ENCODE measurements at regions not wholly inside any gene's neighbourhood (a gene's known extent, or its start where the extent isn't known, plus 50 kb on each side); places are given as distances from the start of the nearest gene placed in this dataset.

DNA sequence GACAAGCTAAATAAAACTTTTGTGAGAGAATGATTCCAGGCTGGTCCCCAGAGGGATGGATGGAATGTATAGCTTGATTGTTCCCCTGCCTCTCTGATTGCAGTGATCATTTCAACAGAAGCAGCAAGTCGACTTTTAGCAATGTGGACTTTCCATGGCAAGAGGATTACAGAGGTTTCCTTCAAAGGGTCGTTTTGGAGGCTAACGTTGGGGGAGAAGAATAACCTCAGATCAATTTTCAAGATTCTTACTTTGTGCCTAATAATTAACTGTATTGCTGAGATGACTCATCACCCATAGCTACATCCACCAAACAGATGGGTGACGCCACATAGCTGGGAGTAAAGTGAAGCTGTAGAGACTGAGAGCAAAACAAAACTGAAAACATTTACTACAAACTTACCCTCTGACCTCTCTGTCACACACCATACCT is 79.9 kb downstream of the GTPBP8 start:
- TF ChIP-seq, protein P1, sequence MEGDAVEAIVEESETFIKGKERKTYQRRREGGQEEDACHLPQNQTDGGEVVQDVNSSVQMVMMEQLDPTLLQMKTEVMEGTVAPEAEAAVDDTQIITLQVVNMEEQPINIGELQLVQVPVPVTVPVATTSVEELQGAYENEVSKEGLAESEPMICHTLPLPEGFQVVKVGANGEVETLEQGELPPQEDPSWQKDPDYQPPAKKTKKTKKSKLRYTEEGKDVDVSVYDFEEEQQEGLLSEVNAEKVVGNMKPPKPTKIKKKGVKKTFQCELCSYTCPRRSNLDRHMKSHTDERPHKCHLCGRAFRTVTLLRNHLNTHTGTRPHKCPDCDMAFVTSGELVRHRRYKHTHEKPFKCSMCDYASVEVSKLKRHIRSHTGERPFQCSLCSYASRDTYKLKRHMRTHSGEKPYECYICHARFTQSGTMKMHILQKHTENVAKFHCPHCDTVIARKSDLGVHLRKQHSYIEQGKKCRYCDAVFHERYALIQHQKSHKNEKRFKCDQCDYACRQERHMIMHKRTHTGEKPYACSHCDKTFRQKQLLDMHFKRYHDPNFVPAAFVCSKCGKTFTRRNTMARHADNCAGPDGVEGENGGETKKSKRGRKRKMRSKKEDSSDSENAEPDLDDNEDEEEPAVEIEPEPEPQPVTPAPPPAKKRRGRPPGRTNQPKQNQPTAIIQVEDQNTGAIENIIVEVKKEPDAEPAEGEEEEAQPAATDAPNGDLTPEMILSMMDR (IDR thresholded peaks at IDR 0.05 in 2 of 3, conservative IDR thresholded peaks at IDR 0.05 in 1 of 3; ENCODE audit: borderline replicate concordance in 1 of 3, insufficient read depth in 1 of 3, low read depth in 2 of 3, low read length in 2 of 3): no peak
- TF ChIP-seq POLR2A (IDR thresholded peaks at IDR 0.05; ENCODE audit: borderline replicate concordance, extremely low read depth, insufficient read depth, insufficient read length) (no peak), SP1 (IDR thresholded peaks at IDR 0.05; ENCODE audit: low read depth) (no peak), EZH2 (IDR thresholded peaks at IDR 0.05) (no peak), CEBPB (IDR thresholded peaks at IDR 0.05; ENCODE audit: low read depth) (no peak), ZNF274 (IDR thresholded peaks at IDR 0.05; ENCODE audit: low read depth, low read length) (no peak)
